ENCODE measurements at regions not wholly inside any gene's neighbourhood (a gene's known extent, or its start where the extent isn't known, plus 50 kb on each side); places are given as distances from the start of the nearest gene placed in this dataset.
"Not testable (repeated sequence)": the region's sequence is repeated elsewhere in the genome, so short reads cannot be mapped to it uniquely, and the experiment has no call there.

GRCh38 chr5:68067976-68068603, 147.5 kb upstream of the PIK3R1 start:
- DNase-seq (ENCODE audit: low read depth in 2 of 2), result no peak

GRCh38 chr5:68067291-68067690, 148.3 kb upstream of the PIK3R1 start:
- DNase-seq (ENCODE audit: low read depth in 2 of 2), result no peak

- DNase-seq (ENCODE audit: low read depth in 2 of 2), result no peak
These were observed 149.1 kb upstream of the PIK3R1 start for GRCh38 chr5:68066277-68066955.

- DNase-seq (ENCODE audit: low read depth in 2 of 2), result not testable (repeated sequence)
These were observed 150.2 kb upstream of the PIK3R1 start for GRCh38 chr5:68065321-68065720.

GRCh38 chr5:68060382-68060781, 155.2 kb upstream of the PIK3R1 start:
- DNase-seq (ENCODE audit: low read depth in 2 of 2), result no peak

- no peak for DNase-seq (ENCODE audit: low read depth in 2 of 2)
These were observed 158.4 kb upstream of the PIK3R1 start for GRCh38 chr5:68057191-68057590.

GRCh38 chr5:68055686-68056085, 159.9 kb upstream of the PIK3R1 start:
- no peak for DNase-seq (ENCODE audit: low read depth in 2 of 2)

GRCh38 chr5:68054638-68055037, 160.9 kb upstream of the PIK3R1 start:
- DNase-seq (ENCODE audit: low read depth in 2 of 2), result no peak

GRCh38 chr5:68053202-68053601, 162.4 kb upstream of the PIK3R1 start:
- DNase-seq (ENCODE audit: low read depth in 2 of 2), result no peak

- DNase-seq (ENCODE audit: low read depth in 2 of 2), result no peak
These were observed 166.4 kb upstream of the PIK3R1 start for GRCh38 chr5:68049053-68049713.

- no peak for DNase-seq (ENCODE audit: low read depth in 2 of 2)
These were observed 167.0 kb upstream of the PIK3R1 start for GRCh38 chr5:68048516-68048915.

- DNase-seq (ENCODE audit: low read depth in 2 of 2), result not testable (repeated sequence)
These were observed 167.5 kb upstream of the PIK3R1 start for GRCh38 chr5:68048054-68048453.

- no peak for DNase-seq (ENCODE audit: low read depth in 2 of 2)
These were observed 168.5 kb upstream of the PIK3R1 start for GRCh38 chr5:68047035-68047434.

GRCh38 chr5:68046445-68046844, 169.1 kb upstream of the PIK3R1 start:
- no peak for DNase-seq (ENCODE audit: low read depth in 2 of 2)

- DNase-seq (ENCODE audit: low read depth in 2 of 2), result no peak
These were observed 174.3 kb upstream of the PIK3R1 start for GRCh38 chr5:68041293-68041692.

- no peak for DNase-seq (ENCODE audit: low read depth in 2 of 2)
These were observed 178.0 kb upstream of the PIK3R1 start for GRCh38 chr5:68037546-68037945.

GRCh38 chr5:68033961-68034571, 181.5 kb upstream of the PIK3R1 start:
- DNase-seq (ENCODE audit: low read depth in 2 of 2), result no peak

GRCh38 chr5:68033029-68033428, 182.5 kb upstream of the PIK3R1 start:
- no peak for DNase-seq (ENCODE audit: low read depth in 2 of 2)

- no peak for DNase-seq (ENCODE audit: low read depth in 2 of 2)
These were observed 183.3 kb upstream of the PIK3R1 start for GRCh38 chr5:68032216-68032762.

GRCh38 chr5:68028131-68028727, 187.3 kb upstream of the PIK3R1 start:
- no peak for DNase-seq (ENCODE audit: low read depth in 2 of 2)

GRCh38 chr5:68027519-68027918, 188.0 kb upstream of the PIK3R1 start:
- no peak for DNase-seq (ENCODE audit: low read depth in 2 of 2)

Data from stimulated activated CD8-positive, alpha-beta memory T cell treated with anti-CD3 and anti-CD28 coated beads, Interleukin-2, amount 100 ng/mL, for 48 hours (primary cell).